ENCODE measurements at regions not wholly inside any gene's neighbourhood (a gene's known extent, or its start where the extent isn't known, plus 50 kb on each side); places are given as distances from the start of the nearest gene placed in this dataset.

DNA sequence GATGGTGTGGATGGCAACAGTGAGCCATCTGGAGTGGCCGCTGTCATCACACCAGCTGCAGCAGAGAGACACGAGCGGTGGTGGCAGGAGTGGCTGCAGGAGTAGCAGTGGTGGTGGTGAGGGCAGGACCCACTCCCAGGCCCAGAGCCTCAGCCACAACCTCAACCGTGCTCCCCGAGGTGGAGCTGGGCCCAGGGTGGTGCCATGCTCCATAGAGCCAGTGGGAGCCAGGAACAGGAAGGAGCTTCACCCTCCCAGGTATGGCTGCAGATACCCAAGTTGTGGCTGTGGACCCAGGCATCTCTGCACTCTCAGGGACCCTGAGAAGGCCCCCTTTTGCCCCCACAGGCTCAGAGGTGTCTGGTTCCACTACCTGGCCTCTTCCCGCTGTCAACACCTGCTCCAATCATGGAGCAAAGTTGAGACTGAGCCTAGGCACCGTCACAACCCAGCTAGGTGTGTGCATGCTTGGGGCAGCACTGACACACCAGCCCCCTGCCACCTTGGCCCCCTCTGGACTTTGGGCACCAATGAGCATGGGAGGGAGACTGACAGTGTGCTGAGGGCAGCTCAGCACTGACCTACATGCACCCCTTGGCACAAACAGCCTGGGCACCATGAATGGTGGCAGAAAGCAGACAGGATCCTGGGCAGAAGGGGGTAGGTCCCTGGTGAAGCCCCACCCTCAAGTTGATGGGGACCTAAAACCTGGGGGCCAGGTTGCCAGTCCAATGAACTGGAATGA lies 188.9 kb downstream of the NDUFA10 start:
- Mint-ChIP-seq H3K36me3 (ENCODE audit: low read depth) (no peaks in the 10 kb centered on the region), H3K9me3 (ENCODE audit: low read depth) (no peaks in the 10 kb centered on the region), H3K4me1 (ENCODE audit: low read depth) (no peaks in the 10 kb centered on the region), H3K27ac (ENCODE audit: unreplicated experiment) (no peak overlapping the region), H3K4me3 (ENCODE audit: unreplicated experiment) (no peak overlapping the region), H3K27me3 (ENCODE audit: low read depth) (peaks cover 11% of the 10 kb centered on the region)
- TF ChIP-seq, protein P1, sequence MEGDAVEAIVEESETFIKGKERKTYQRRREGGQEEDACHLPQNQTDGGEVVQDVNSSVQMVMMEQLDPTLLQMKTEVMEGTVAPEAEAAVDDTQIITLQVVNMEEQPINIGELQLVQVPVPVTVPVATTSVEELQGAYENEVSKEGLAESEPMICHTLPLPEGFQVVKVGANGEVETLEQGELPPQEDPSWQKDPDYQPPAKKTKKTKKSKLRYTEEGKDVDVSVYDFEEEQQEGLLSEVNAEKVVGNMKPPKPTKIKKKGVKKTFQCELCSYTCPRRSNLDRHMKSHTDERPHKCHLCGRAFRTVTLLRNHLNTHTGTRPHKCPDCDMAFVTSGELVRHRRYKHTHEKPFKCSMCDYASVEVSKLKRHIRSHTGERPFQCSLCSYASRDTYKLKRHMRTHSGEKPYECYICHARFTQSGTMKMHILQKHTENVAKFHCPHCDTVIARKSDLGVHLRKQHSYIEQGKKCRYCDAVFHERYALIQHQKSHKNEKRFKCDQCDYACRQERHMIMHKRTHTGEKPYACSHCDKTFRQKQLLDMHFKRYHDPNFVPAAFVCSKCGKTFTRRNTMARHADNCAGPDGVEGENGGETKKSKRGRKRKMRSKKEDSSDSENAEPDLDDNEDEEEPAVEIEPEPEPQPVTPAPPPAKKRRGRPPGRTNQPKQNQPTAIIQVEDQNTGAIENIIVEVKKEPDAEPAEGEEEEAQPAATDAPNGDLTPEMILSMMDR (IDR thresholded peaks at IDR 0.05) = no peak
- no peak for DNase-seq (ENCODE audit: low spot score)

DNA sequence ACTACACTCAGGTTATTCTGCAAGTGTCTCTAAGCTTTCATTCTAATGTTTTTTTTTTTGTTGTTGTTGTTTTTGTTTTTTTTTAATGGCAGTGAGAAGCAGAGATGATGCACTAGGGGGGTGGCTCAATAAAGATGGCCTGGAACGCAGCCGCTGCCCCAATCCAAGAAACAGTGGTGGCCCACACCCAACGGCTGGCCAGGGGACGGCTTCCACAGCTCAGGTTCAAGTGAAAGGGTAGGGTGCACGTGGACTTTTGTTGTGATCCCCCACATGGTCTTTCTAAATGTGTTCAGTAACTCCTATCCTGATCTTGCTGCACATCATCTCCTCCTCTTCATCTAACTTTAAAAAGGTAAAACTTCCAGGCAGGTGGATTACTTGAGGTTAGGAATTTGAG lies 190.1 kb downstream of the NDUFA10 start:
- Mint-ChIP-seq H3K4me1 (ENCODE audit: low read depth) (no peaks in the 10 kb centered on the region), H3K36me3 (ENCODE audit: low read depth) (no peaks in the 10 kb centered on the region), H3K27me3 (ENCODE audit: low read depth) (peaks cover 8% of the 10 kb centered on the region), H3K27ac (ENCODE audit: unreplicated experiment) (no peak overlapping the region), H3K9me3 (ENCODE audit: low read depth) (no peaks in the 10 kb centered on the region), H3K4me3 (ENCODE audit: unreplicated experiment) (no peak overlapping the region)
- DNase-seq (ENCODE audit: low spot score) = no peak
- TF ChIP-seq, protein P1 (IDR thresholded peaks at IDR 0.05) = no peak

DNA sequence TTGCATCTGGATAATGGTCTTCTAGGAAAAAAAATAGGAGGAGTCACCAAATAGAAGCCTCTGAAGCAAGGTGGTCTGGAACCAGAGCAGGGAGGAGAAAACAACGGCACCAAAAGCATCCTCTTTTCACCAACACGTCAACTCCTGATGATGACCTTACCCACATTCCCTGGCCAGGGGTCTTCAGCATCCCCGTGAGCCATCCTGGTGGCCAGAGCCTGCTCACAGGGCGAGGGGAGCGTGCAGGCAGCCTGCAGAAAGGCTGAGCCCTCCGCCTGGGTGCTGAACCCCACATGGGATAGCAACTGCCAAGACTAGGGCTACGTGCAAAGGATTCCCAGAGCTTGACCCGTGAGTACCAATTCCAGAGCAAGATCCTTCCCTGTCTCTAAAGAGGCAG lies 191.0 kb downstream of the NDUFA10 start:
- Mint-ChIP-seq H3K27ac (ENCODE audit: unreplicated experiment) (no peak overlapping the region), H3K36me3 (ENCODE audit: low read depth) (no peaks in the 10 kb centered on the region), H3K4me1 (ENCODE audit: low read depth) (no peaks in the 10 kb centered on the region), H3K9me3 (ENCODE audit: low read depth) (no peaks in the 10 kb centered on the region), H3K27me3 (ENCODE audit: low read depth) (peaks cover 6% of the 10 kb centered on the region), H3K4me3 (ENCODE audit: unreplicated experiment) (no peak overlapping the region)
- no peak for DNase-seq (ENCODE audit: low spot score)
- TF ChIP-seq, protein P1 (IDR thresholded peaks at IDR 0.05) = no peak

DNA sequence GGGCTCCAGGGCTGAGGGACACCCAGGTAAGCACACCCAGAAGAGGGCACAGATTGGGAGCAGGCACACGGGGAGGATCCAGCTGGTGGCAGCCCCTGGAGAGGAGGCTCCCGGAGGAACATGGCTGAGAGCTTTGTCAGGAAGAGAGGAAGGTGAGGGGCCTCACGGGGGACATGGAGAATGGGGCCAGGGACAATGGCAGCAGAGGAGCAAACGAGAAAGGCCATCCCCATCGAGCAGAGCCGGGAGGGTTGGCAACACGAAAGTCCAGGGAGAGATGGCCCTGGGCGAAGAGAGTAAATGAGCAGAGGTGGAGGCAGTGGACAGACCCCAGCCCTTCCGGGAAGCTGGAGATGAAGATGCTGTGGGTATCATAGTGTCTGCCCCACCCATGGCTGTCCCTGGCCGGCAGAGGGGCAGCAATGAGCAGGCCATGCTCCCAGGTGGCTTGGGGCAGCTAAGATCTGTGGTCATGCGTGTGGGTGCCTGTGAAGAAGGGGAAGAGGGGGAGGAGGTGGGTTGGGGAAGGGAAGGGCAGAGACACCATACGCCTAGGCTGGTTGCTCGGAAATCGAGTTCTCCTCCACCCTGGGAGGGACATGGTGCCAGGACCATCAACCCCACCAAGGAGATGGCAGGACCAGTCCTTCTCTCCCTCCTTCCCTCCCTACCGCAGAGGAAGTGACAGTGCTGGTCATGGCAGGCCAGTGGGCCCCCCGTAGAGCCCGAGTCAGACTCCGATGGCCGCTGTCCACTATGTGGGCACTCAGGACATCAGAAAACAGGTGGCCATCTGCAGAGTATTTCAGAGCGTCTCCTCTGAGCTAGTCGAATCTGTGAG lies 191.7 kb downstream of the NDUFA10 start:
- H3K27me3 Mint-ChIP-seq (ENCODE audit: low read depth) = peaks cover 7% of the 10 kb centered on the region
- TF ChIP-seq, protein P1 (IDR thresholded peaks at IDR 0.05) = no peak
- no peak overlapping the region for H3K27ac Mint-ChIP-seq (ENCODE audit: unreplicated experiment)
- no peaks in the 10 kb centered on the region for H3K9me3 Mint-ChIP-seq (ENCODE audit: low read depth)
- H3K36me3 Mint-ChIP-seq (ENCODE audit: low read depth) = no peaks in the 10 kb centered on the region
- no peaks in the 10 kb centered on the region for H3K4me1 Mint-ChIP-seq (ENCODE audit: low read depth)
- DNase-seq (ENCODE audit: low spot score) = no peak
- no peak overlapping the region for H3K4me3 Mint-ChIP-seq (ENCODE audit: unreplicated experiment)

DNA sequence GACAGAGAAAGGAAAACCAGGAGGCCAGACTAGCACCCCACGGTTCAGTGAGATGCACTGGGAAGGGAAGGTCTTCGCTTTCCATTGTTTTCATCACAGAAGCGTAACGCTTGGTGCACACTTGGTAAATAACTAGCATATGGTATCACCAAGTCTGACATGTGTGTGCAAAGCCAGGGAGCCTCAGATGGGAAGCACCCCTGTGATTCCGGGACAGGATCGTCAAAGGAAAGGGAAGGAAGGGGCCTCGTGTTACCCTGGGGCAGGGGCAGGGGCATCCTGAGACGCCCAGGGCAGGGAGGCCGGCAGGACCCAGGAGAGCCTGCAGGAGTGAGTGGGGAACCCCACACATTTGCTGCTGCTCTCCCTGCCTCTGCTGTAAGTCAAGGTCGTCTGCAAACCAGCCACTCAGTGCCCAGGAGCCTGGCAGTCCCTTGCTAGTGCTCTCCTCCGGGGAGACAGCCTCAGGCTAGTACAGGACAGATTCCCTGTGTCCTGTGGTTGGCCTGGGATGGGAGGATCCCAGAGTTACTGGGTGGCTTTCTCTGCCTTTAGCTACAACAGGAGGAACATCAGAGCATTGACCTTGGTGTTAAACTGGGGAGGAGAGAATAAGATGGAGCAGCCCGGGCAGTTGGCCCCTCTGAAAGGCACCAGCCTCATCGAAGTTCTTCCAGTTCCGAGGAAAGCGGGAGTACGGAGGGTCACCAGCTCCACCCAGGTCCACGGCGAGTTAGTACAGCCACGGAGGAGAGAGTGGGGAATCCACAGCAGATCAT lies 192.5 kb downstream of the NDUFA10 start:
- DNase-seq (ENCODE audit: low spot score) = no peak
- Mint-ChIP-seq H3K36me3 (ENCODE audit: low read depth) (no peaks in the 10 kb centered on the region), H3K27ac (ENCODE audit: unreplicated experiment) (no peak overlapping the region), H3K9me3 (ENCODE audit: low read depth) (no peaks in the 10 kb centered on the region), H3K27me3 (ENCODE audit: low read depth) (peaks cover 11% of the 10 kb centered on the region), H3K4me1 (ENCODE audit: low read depth) (no peaks in the 10 kb centered on the region), H3K4me3 (ENCODE audit: unreplicated experiment) (no peak overlapping the region)
- TF ChIP-seq, protein P1 (IDR thresholded peaks at IDR 0.05) = no peak

Data from chondrocyte (in vitro differentiated cells).